Thyroid gland (tissue), 4 donors: ENCODE measurements at regions not wholly inside any gene's neighbourhood (a gene's known extent, or its start where the extent isn't known, plus 50 kb on each side); places are given as distances from the start of the nearest gene placed in this dataset.

Source experiments
- DNase-seq, 2 donors: peaks; one replicate each; pipeline ENCODE4 v3.0.0-alpha.2; 2019
- H3K27ac ChIP-seq, 3 donors: fragments of 200-600 bp; sonication (generic); 1 replicate in 2 of 3; 2 replicates in 1 of 3; pipeline ENCODE4 v1.5.1; 2016 to 2019; ENCODE audit warnings: mild to moderate bottlenecking in 1 of 3, moderate library complexity in 1 of 3
- H3K27me3 ChIP-seq: fragments of 200-600 bp; sonication (generic); one replicate; pipeline ENCODE4 v1.5.1; 2019
- H3K36me3 ChIP-seq, 2 donors: fragments of 200-600 bp; sonication (generic); one replicate each; pipeline ENCODE4 v1.5.1; 2016 to 2019
- H3K4me1 ChIP-seq, 2 donors: fragments of 200-600 bp; sonication (generic); one replicate each; pipeline ENCODE4 v1.5.1; 2017 to 2019
- H3K4me3 ChIP-seq, 3 donors: fragments of 200-600 bp; sonication (generic); replicated peaks in 1 of 3; 1 replicate in 2 of 3; 2 replicates in 1 of 3; pipeline ENCODE4 v1.5.1; 2016; ENCODE audit warnings: mild to moderate bottlenecking in 1 of 3
- H3K9me3 ChIP-seq: fragments of 200-600 bp; sonication (generic); one replicate; pipeline ENCODE4 v1.5.1; 2017
- CTCF ChIP-seq, 6 experiments: fragments of 200-600 bp in 3 of 6; fragments of 450-650 bp in 3 of 6; sonication (generic) in 3 of 6; IDR thresholded peaks; one replicate each; pipeline ENCODE4 v1.5.1; 2016 to 2019; ENCODE audit warnings: antibody characterized with exemption in 6 of 6, mild to moderate bottlenecking in 2 of 6, inconsistent platforms in 1 of 6, moderate library complexity in 1 of 6
- POLR2A ChIP-seq, 2 donors: fragments of 450-650 bp; IDR thresholded peaks; one replicate each; pipeline ENCODE4 v1.6.1; 2017; ENCODE audit warnings: antibody characterized with exemption in 2 of 2, mild to moderate bottlenecking in 2 of 2, moderate library complexity in 1 of 2
- WGBS, 2 donors: methylation state at CpG; one replicate each; pipeline ENCODE4 v1.1.5; 2017; 5-methylcytosine and 5-hydroxymethylcytosine counted together
- intact Hi-C: fragments of 100-400 bp; cut with DNase I; formaldehyde crosslinking; loops from one replicate; pipeline ENCODE4 v1.15.1; 2023

GRCh38 chr4:144799486-144799885 is 153.5 kb downstream of the HHIP start:
- Histone ChIP-seq H3K4me3 (no peak overlapping the region), H3K9me3 (no peaks in the 10 kb centered on the region), H3K36me3 (no peaks in the 10 kb centered on the region), H3K4me1 (no peaks in the 10 kb centered on the region), H3K27me3 (no peaks in the 10 kb centered on the region), H3K27ac (no peak overlapping the region)
- DNase-seq: no peak
- TF ChIP-seq POLR2A (IDR thresholded peaks at IDR 0.05) (no peak), CTCF (IDR thresholded peaks at IDR 0.05) (no peak)
- WGBS, 2 donors: 67 to 86% methylated on average over 1 to 2 of the region's 2 CpGs
- intact Hi-C loops: no loop called here

GRCh38 chr4:144801731-144802130 is 155.8 kb downstream of the HHIP start:
- intact Hi-C loops: no loop called here
- TF ChIP-seq POLR2A (IDR thresholded peaks at IDR 0.05) (no peak), CTCF (IDR thresholded peaks at IDR 0.05) (no peak)
- no peaks in the 10 kb centered on the region for H3K9me3 ChIP-seq

GRCh38 chr4:144808034-144808433 is 162.1 kb downstream of the HHIP start:
- no peaks in the 10 kb centered on the region for H3K36me3 ChIP-seq
- no peaks in the 10 kb centered on the region for H3K27me3 ChIP-seq
- no peak overlapping the region for H3K27ac ChIP-seq
- H3K9me3 ChIP-seq: no peaks in the 10 kb centered on the region
- no peak for DNase-seq
- 92 to 93% methylated on average over 3 of the region's 3 CpGs for WGBS, 2 donors
- no peak overlapping the region for H3K4me3 ChIP-seq
- no peaks in the 10 kb centered on the region for H3K4me1 ChIP-seq
- TF ChIP-seq POLR2A (IDR thresholded peaks at IDR 0.05) (no peak), CTCF (IDR thresholded peaks at IDR 0.05) (no peak)
- intact Hi-C loops: no loop called here

More at GRCh38 chr4:144801731-144802130, 155.8 kb downstream of the HHIP start:
- DNase-seq: no peak
- H3K27me3 ChIP-seq: no peaks in the 10 kb centered on the region
- H3K36me3 ChIP-seq: no peaks in the 10 kb centered on the region
- H3K27ac ChIP-seq: no peak overlapping the region
- no peak overlapping the region for H3K4me3 ChIP-seq
- no peaks in the 10 kb centered on the region for H3K4me1 ChIP-seq

- no peak for TF ChIP-seq POLR2A (IDR thresholded peaks at IDR 0.05)
- TF ChIP-seq CTCF (IDR thresholded peaks at IDR 0.05): no peak
- Histone ChIP-seq H3K27ac (no peak overlapping the region), H3K27me3 (no peaks in the 10 kb centered on the region), H3K4me1 (no peaks in the 10 kb centered on the region), H3K9me3 (no peaks in the 10 kb centered on the region), H3K4me3 (no peak overlapping the region), H3K36me3 (no peaks in the 10 kb centered on the region)
- WGBS, 2 donors: 100% methylated on average over 1 of the region's 1 CpG
- DNase-seq: no peak
- intact Hi-C loops: no loop called here
These were observed 163.2 kb downstream of the HHIP start for GRCh38 chr4:144809056-144809640.

DNA sequence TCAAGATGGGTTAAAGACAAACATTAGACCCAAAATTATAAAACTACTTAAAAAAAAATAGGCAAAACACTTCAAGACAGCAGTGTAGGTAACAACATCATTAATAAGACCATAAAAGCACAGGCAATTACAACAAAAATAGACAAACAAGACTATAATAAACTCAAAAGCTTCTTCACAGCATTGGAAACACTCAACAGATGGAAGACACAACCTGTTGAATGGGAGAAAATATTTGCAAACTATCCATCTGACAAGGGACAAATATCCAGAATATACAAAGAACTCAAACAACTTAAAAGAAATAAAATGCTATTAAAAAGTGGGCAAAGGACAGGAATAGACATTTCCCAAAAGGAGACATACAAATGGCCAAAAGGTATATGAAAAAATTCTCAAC is 170.7 kb downstream of the HHIP start:
- TF ChIP-seq CTCF (IDR thresholded peaks at IDR 0.05) (no peak), POLR2A (IDR thresholded peaks at IDR 0.05) (no peak)
- Histone ChIP-seq H3K4me1 (no peaks in the 10 kb centered on the region), H3K4me3 (no peak overlapping the region), H3K9me3 (no peaks in the 10 kb centered on the region), H3K36me3 (no peaks in the 10 kb centered on the region), H3K27me3 (no peaks in the 10 kb centered on the region), H3K27ac (no peak overlapping the region)
- no peak for DNase-seq
- intact Hi-C loops: no loop called here
